IPS-18c (cell line): ENCODE measurements at regions not wholly inside any gene's neighbourhood (a gene's known extent, or its start where the extent isn't known, plus 50 kb on each side); places are given as distances from the start of the nearest gene placed in this dataset.

Experiments used
- H3K4me3 ChIP-seq: 2 replicates; pipeline ENCODE4 v1.7.0; 2013; ENCODE audit warnings: low read depth, mild to moderate bottlenecking, low read length, moderate library complexity; ENCODE audit not compliant: insufficient read depth
- H3K9me3 ChIP-seq: one replicate; pipeline ENCODE4 v1.6.1; 2013; ENCODE audit warnings: mild to moderate bottlenecking, low read length, moderate library complexity; ENCODE audit not compliant: control insufficient read depth, insufficient read depth

DNA sequence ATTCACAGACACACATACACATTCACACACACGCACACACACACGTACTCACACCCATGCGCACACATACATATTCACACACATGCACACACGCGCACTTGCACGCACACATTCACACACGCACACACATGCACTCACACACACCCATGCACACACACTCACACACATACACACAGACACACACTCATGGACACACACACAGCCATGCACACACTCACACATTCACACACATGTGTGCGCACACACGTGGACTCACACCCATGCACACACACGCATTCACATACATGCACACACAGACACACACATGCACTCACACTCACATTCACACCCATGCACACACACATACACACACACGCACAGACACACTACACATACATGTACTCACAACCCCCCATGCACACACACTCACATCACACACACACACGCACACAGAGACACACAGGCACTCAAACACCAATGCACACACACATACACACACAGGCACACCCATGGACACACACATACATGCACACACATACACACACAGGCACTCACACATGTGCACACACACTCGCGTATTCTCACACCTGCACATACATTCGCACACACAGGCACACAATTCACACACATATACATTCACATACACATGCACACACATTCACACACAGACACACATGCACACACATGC, 589.1 kb downstream of the PTPRU start:
- H3K4me3 ChIP-seq: no peak overlapping the region
- no peaks in the 10 kb centered on the region for H3K9me3 ChIP-seq

DNA sequence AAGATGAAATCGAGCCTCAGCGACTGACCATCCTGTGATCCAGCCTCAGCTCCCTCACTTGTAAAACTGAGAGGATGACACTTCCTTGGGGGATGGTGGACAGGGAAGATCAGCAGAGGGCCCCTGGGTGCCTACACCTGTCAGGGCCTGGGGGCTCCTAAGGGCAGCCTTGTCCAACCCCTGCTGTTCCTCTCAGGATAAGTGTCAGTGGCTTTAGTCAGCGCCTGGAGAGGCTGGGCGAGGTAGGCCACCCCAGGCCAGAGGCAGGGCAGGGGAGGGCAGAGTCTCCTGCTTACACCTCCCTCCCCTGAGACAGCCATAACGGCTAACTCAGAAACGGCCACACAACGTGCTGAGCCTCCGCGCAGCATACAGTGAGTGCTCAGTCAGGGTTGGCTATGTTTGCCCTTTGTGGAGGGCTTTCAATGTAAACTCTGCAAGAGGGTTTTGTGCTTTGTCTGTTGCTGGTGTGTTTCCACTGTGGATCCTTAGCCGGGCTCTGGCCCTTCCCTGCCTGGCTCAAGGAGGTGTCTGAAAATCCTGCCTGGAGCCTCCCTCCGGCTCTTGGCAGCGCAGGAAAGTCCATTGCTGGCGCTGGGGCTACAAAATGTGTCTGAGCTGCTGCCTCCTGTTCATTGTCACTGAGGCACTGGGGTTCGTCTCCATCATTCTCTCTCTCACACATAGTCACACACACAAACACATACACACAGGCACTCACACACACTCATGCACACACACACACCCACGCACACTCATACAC, 588.4 kb downstream of the PTPRU start:
- H3K9me3 ChIP-seq: no peaks in the 10 kb centered on the region
- no peak overlapping the region for H3K4me3 ChIP-seq

DNA sequence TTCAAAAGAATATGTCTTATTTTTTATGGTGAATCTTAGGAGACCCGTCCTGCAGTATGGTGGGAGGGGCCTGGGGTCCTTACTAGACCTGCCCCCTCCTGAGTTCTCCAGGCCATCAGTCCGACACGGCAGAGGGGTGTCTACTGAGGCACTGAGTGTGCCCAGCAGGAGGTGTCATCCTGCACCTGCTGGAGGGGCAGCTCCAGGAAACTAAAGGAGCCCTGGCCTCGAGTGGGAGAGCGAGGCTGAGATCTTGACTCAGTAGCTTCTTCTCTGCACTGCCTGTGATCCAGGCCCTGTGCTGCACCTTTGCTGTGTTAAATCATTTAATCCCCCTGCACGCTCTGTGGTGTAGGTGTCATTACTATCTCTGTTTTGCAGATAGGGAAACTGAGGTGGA, 587.7 kb downstream of the PTPRU start:
- H3K9me3 ChIP-seq: no peaks in the 10 kb centered on the region
- H3K4me3 ChIP-seq: no peak overlapping the region

DNA sequence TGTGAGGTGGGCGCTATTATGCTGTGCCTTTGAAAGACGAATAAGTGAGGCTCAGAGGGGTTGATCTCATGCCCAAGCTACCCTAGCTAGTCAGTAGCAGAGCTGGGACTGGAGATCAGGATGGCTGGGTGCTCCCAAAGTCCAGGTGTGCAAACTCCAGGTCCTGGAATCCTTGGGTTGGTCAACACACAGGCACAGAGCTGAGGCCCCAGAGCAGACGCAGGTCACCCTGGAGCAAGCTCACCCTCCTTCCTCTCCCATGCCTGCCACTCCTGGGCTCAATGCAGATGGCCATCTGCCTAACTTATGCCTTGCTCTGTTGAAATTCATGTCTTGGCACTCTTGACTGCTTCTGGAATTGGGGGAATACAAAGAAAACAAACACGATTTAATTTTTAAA, 587.2 kb downstream of the PTPRU start:
- no peaks in the 10 kb centered on the region for H3K9me3 ChIP-seq
- no peak overlapping the region for H3K4me3 ChIP-seq

DNA sequence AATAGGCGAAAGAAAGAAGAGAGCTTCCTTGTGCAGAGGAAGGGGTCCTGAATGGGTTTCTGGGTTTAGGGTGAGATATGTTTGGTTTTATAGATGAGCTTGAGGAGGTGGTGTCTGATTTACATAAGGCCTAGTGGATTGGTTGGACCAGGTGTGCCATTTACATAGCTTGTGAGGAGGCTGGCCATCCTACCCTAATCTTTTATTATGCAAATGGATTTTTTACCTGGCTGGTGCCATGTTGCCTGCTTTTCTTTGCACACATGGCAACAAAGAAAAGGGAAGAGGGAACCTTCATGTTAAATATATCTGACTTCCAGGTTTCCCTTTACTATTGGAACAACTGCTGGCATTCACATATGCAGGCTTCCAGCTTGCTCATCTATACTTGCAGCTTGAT, 585.3 kb downstream of the PTPRU start:
- H3K4me3 ChIP-seq: no peak overlapping the region
- no peaks in the 10 kb centered on the region for H3K9me3 ChIP-seq

DNA sequence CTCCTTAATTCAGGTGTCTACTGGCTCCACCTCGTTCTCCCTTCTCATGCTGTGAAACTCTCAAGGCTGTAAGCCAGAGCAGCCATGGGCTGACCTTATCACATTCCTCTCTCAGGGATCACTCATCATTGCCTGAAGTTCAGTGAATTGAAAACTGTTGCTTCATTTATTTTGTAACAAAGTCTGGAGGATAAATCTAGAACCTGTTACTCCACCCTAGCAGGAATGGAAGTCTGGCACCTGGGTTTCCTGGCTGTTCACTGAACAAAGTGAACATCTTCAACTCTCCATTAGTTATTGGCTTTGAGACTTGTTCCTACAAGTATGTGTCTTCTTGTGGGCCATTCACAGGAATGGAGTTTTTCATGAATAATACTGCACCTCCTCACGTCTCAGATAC, 584.1 kb downstream of the PTPRU start:
- Histone ChIP-seq H3K4me3 (no peak overlapping the region), H3K9me3 (no peaks in the 10 kb centered on the region)

DNA sequence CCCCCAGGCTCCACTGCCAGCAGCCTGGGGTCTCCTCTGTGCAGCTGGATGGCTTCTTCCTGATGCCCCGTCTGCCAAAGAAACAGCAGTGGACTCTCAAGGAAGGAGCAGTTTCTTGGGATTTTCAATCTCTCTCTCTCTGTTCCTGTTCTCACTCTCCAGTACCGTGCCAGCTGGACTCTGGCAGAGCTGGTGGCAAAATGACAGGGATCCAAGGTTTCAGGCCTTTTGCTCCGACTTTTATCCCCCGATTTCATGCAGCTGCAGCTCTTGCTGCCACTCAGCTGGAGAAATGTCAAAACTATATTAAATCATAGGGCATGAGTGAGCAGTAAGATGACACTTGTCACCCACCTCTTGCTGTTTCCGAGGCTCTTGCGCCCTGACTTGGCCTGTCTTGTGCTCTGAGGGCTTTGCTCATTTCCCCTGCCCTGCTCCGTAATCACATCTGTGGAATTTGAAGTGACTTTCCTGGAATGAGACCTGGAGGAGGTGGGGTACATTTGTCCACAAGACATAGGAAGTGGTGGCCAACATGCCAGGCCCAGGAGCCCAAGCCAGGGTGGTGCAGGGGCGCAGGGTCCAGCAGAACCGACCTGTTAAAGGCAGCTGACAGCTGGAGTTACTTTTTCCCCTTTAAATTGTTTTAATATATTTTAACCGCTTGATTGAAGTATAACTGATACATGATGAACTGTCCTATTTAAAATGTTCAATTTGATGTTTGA, 576.2 kb downstream of the PTPRU start:
- peaks cover 2% of the 10 kb centered on the region for H3K9me3 ChIP-seq

DNA sequence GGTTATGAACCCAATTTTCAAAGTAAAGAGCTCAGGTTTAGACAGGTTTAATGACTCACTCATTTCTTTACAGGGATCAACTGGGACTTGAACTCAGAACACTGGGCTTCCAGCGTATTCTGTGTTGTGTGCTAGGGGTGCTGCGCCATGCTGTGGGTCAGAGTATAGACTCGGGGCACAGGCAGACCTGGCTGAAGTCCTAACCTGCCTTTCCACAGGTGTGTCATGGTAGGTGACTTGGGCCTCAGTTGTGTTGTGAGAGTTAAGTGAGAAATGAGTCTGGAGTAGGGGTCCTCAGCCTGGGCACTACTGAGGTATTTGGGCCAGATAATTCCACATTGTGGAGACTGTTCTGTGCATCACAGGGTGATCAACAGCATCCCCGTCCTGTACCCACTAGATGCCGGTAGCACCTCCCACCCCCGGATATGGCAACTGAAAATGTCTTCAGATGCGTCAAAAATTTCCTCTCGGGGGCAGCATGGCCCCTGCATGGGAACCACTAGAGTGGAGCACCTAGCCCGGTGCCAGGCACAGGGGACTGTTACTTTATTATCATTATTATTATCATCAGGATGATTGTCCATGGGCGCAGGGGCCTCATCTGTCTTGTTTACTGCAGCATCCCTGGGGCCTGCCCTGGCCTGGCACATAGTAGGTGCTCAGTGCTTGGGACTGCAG, 575.5 kb downstream of the PTPRU start:
- no peak overlapping the region for H3K4me3 ChIP-seq

More for the DNA sequence above, 576.2 kb downstream of the PTPRU start:
- H3K4me3 ChIP-seq: no peak overlapping the region

DNA sequence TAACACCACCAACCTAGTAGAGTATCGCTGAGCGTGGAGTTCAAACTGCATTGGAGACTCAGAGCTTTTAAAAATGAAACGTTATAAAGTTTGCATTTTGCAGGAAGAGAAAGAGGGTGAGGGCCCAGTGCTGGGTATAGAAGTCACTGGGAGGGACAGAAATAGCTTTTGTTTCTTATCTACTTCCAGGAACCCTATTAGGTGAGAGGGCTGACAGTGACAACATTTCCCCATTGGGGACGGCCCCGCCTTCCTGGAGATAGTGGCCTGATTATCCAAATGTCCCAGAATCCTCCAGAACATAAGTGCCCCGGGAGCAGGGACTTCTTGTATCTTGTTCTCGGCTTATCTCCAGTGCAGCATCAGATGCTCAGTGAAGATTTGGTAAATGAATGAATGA, 574.9 kb downstream of the PTPRU start:
- H3K9me3 ChIP-seq: peaks cover 2% of the 10 kb centered on the region

More for the DNA sequence above, 575.5 kb downstream of the PTPRU start:
- H3K9me3 ChIP-seq: peaks cover 2% of the 10 kb centered on the region

DNA sequence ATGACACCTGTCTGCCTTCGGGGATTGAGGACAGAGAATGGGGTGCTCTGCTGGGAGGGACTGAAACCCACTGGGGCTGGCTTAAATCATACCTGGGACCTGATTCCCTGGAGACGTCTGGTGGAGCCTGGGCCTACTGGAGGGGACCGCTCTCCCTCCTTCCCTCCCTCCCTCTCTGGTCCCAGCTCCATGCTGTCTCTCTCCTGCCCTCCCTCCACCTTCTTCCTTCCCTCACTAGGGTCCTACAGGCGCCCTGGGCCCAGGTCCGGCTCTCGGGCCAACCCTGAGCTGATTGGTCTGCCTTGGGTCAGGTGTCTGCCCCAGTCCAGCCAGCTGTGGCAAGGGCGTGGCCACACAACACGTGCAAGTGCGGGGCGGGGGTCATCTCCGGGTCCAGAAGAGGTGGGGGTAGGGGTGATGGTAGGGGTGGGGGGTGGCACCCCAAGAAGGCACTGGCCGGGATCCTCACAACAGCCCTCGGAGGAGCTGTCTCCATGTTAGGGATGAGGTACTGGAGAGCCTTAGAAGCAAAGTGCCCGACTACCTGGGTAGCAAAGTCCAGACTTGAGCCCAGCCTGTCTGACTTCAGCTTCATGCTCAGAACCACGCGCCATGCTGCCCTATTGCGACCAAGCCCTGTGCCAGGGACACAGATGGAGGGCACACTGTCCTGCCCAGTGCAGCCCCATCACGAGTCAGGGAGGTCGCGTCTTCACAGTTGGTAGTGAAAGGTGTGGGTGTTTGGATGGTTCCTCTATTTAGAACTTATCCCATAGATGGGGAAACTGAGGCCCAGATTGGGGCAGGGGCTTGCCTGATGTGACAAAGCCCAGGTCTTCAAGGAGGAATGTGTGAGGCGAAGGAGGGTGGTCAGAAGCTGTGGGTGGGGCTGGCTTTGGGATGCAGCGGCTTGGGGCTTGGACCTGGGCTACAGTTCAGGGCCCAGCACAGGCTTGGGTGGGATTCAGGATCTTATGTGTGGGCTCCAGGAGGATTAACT, 574.1 kb downstream of the PTPRU start:
- no peak overlapping the region; the same call in 1 of the 2 replicates for H3K4me3 ChIP-seq
- peaks cover 2% of the 10 kb centered on the region for H3K9me3 ChIP-seq

More for the DNA sequence above, 574.9 kb downstream of the PTPRU start:
- H3K4me3 ChIP-seq: no peak overlapping the region

DNA sequence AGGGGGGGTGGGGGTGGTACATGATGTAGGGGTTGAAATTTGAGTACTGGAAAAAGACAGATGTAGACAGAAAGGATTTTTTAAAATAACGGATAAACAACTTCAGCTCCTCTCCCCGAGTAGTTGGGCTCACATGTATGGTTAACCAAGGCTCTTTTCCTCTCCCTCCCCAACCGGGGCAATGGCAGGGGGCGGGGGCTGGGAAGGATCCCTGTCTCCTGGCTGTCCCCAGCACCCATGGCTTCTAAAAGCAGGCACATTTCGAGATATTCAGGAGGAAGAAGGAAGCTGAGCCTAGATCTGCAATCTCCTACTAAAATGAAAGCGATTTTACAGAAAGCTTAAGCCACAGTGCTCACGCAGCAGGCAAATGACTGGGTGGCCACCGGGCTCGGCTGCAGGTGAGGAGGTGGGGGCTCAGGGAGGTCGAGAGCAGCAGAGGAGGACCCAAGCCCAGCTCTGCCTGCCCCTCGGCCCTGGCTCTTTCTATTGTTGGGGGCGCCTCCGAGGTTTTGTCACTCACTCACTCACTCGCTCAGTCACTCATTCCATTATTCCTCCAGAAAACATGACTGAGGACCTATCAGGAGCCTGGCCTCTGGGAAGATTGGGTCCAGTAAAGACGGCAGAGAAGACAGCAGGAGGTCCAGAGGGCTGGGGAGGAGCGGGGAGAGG, 573.3 kb downstream of the PTPRU start:
- Histone ChIP-seq H3K4me3 (no peak overlapping the region), H3K9me3 (peaks cover 2% of the 10 kb centered on the region)

DNA sequence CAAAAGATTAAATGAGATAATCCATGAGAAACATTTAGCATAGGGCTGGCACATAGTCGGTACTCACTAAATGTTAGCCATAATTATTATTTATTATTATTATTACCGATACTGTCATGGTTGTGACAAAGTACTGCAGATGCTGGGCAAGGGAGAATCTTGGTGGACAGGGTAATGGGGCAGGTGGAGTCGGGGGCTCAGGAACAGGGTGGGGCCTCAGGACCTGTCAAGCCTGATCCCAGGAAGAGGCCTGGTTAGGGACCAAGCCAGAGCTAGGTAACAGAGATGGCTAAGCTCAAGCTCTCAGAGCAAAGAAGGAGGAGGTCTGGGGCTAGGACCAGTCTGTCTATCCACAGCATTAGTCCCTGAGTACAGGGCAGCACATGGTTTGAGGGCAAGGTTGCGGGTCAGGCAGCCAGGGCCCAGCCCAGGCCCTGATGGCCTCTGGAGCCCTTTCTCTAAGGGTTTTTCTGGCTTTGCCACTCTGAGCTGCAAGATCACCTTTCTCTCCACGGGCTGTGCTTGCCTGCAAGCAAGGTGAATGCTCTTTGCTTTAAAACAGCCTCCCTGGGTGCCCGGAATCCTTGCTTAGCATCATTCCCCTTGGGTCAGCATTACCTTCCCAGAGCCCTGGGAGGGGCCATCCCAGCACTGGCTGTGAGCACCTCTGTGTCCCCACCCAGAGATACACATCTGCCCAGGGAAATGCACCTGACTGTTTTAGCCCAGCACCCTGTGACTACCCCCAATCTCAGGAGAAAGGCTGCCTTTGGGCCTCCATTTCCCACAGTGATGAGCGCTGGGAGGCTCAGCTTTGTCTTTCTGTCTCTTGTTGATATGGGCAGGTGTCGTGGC, 572.0 kb downstream of the PTPRU start:
- Histone ChIP-seq H3K9me3 (peaks cover 2% of the 10 kb centered on the region), H3K4me3 (no peak overlapping the region)

DNA sequence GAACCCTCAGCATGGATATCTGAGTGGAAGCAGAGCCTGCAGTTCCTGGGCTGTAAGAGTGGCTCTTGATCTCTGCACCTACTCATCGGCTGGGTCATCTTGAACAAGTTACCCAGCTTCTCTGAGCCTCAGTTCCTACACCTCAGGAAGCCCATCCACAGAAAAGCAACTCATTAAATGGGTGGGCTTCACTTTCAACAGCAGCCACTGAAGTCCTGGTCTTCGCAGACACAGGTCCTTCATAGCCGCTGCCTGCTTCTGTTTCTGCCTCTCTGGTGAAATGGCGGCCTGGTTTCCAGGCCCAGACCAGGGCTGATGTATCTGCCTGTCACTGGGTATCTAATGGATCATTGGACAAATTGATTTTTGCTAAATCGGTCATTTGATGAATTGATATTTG, 571.4 kb downstream of the PTPRU start:
- Histone ChIP-seq H3K9me3 (peaks cover 2% of the 10 kb centered on the region), H3K4me3 (no peak overlapping the region)

DNA sequence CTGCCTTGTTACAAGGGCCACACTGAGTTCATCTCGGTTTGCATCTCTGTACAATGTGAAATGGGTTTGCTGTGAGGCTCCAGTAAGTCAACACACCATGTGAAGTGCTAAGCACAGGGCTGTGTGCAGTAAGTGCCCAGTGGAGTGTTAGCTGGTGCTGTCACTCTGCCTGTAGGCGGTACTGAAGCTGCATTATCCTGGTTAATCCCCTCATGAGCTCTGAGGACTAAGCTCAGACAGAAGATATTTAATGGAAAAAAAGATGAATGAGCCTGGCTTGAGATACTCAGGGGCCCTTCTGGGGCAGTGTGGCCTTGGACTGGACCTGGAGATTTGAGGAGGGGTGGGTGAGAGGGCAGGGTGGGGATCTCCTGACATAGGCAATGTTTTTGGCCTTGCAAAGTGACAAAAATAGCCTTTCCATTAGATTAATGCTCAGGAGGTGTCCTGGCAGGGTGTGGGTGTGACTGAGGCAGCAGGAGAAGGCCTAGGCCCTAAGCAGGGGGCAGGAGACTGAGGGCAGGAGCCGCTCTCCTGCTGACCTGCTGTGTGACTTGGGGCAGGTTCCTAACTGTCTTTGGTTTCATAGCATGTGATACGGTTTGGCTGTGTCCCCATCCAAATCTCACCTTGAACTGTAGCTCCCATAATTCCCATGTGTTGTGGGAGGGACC, 570.5 kb downstream of the PTPRU start:
- Histone ChIP-seq H3K4me3 (no peak overlapping the region), H3K9me3 (peaks cover 2% of the 10 kb centered on the region)

DNA sequence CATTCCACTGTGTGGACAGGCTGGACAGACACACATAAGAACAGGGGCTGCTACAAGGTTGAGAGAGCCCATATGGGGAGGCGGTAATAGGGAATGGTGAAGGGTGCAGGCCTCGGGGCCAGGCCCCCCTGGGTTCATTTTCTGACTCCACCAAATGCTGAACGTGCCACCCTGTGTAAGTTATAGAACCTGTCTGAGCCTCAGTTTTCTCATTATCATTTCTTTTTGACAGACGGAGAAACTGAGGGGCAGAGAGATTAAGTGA, 569.5 kb downstream of the PTPRU start:
- H3K9me3 ChIP-seq: peaks cover 2% of the 10 kb centered on the region
- no peak overlapping the region for H3K4me3 ChIP-seq
